Body of pancreas (tissue), 4 donors: ENCODE measurements at regions not wholly inside any gene's neighbourhood (a gene's known extent, or its start where the extent isn't known, plus 50 kb on each side); places are given as distances from the start of the nearest gene placed in this dataset.
A peak's percentile ranks its signal among the peaks of the same experiment; 100 is the strongest.

Experiments
- ATAC-seq: fragments of 150-250 bp; one replicate; pipeline ENCODE4 v1.9.1; 2016
- DNase-seq, 4 donors: peaks; one replicate each; pipeline ENCODE4 v3.0.0-alpha.2; 2019
- H3K27ac ChIP-seq, 4 donors: fragments of 200-600 bp; sonication (generic); 1 replicate in 3 of 4; 2 replicates in 1 of 4; pipeline versions ENCODE4 v1.5.1 to v1.6.1; 2016 to 2019; ENCODE audit warnings: mild to moderate bottlenecking in 1 of 4, mixed read lengths in 1 of 4, moderate library complexity in 1 of 4
- H3K27me3 ChIP-seq, 2 donors: fragments of 200-600 bp; sonication (generic); one replicate each; pipeline ENCODE4 v1.6.0; 2016; ENCODE audit warnings: mild to moderate bottlenecking in 1 of 2
- H3K36me3 ChIP-seq, 2 donors: fragments of 200-600 bp; sonication (generic); replicated peaks in 1 of 2; 2 replicates each; pipeline ENCODE4 v1.5.1; 2016; ENCODE audit warnings: low read depth in 2 of 2; ENCODE audit not compliant: insufficient read depth in 1 of 2
- H3K4me1 ChIP-seq: fragments of 200-600 bp; sonication (generic); one replicate; pipeline ENCODE4 v1.6.0; 2016
- H3K4me3 ChIP-seq, 2 donors: fragments of 200-600 bp; sonication (generic); 1 replicate in 1 of 2; 2 replicates in 1 of 2; pipeline ENCODE4 v1.5.1; 2016 to 2019
- H3K9me3 ChIP-seq, 3 donors: fragments of 200-600 bp; sonication (generic); 1 replicate in 2 of 3; 2 replicates in 1 of 3; pipeline ENCODE4 v1.5.1; 2016
- POLR2A ChIP-seq, 3 donors: fragments of 450-650 bp; IDR thresholded peaks; one replicate each; pipeline ENCODE4 v1.6.1; 2016; ENCODE audit warnings: antibody characterized with exemption in 3 of 3, mild to moderate bottlenecking in 2 of 3
- WGBS, 2 donors: methylation state at CpG; one replicate each; pipeline ENCODE4 v1.1.5; 2017; 5-methylcytosine and 5-hydroxymethylcytosine counted together
- intact Hi-C: fragments of 100-400 bp; cut with DNase I; formaldehyde crosslinking; loops from one replicate; pipeline ENCODE4 v1.15.1; 2023
- TF ChIP-seq, protein P1 (sequence below), 7 experiments: fragments of 450-650 bp in 4 of 7; fragments of 200-600 bp in 3 of 7; sonication (generic) in 3 of 7; IDR thresholded peaks; one replicate each; pipeline ENCODE4 v1.5.1; 2016 to 2019; ENCODE audit warnings: antibody characterized with exemption in 7 of 7

DNA sequence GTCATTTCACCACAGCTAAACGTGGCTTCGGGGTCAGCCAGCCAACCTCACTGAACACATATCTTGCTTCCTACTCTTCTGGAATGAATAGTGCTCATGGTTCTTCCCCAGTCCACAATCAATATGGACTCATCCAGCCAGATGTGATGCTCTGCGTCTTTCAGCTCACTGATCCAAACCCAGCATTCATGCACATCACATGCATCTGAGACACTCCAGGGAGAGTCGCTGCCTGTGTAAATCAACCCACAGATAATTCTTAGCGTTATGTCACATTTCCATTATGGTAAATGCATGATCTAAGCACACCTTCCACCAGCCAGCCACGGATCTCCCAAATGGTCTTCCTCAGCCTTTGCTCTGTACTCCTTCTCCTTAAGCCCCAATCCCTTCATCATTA is 306.7 kb upstream of the CHAC2 start:
- intact Hi-C loops = no loop called here
- Histone ChIP-seq H3K27ac (no peak overlapping the region), H3K36me3 (no peaks in the 10 kb centered on the region), H3K4me3 (no peak overlapping the region), H3K27me3 (no peaks in the 10 kb centered on the region), H3K4me1 (no peaks in the 10 kb centered on the region), H3K9me3 (no peaks in the 10 kb centered on the region)
- TF ChIP-seq POLR2A (IDR thresholded peaks at IDR 0.05) = no peak
- TF ChIP-seq, protein P1, sequence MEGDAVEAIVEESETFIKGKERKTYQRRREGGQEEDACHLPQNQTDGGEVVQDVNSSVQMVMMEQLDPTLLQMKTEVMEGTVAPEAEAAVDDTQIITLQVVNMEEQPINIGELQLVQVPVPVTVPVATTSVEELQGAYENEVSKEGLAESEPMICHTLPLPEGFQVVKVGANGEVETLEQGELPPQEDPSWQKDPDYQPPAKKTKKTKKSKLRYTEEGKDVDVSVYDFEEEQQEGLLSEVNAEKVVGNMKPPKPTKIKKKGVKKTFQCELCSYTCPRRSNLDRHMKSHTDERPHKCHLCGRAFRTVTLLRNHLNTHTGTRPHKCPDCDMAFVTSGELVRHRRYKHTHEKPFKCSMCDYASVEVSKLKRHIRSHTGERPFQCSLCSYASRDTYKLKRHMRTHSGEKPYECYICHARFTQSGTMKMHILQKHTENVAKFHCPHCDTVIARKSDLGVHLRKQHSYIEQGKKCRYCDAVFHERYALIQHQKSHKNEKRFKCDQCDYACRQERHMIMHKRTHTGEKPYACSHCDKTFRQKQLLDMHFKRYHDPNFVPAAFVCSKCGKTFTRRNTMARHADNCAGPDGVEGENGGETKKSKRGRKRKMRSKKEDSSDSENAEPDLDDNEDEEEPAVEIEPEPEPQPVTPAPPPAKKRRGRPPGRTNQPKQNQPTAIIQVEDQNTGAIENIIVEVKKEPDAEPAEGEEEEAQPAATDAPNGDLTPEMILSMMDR (IDR thresholded peaks at IDR 0.05) = no peak
- 88 to 91% methylated on average over 6 of the region's 6 CpGs for WGBS, 2 donors
- DNase-seq (no peak), ATAC-seq (no peak)

DNA sequence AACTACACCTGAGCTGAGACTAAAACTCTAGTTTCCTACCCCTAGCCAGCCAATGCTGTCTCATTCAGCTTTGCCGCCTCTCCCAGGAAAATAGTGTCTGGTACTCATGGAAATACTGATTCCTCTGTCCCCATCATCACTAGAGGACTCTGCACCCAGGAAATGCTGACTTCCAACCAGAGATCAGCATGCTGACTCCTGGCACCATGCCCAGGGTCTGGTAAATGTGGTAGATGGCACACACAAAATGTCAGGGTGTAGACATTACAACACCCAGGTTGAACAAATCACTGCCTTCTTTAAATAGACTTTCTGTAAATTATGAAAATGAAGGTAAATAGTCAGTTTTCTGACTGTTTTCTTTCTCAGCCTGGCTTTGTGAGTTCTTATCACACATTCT is 307.3 kb upstream of the CHAC2 start:
- Histone ChIP-seq H3K27ac (no peak overlapping the region), H3K27me3 (no peaks in the 10 kb centered on the region), H3K9me3 (no peaks in the 10 kb centered on the region), H3K4me1 (no peaks in the 10 kb centered on the region), H3K4me3 (no peak overlapping the region), H3K36me3 (no peaks in the 10 kb centered on the region)
- ATAC-seq = no peak
- 43% methylated on average over 1 of the region's 1 CpG for WGBS, 2 donors
- intact Hi-C loops = no loop called here
- DNase-seq = peak; percentile 40 to 62 (median 46)
- TF ChIP-seq, protein P1 (IDR thresholded peaks at IDR 0.05) = peak in 3 of 7 experiments; percentile 22 to 38 (median 28)
- no peak for TF ChIP-seq POLR2A (IDR thresholded peaks at IDR 0.05)

DNA sequence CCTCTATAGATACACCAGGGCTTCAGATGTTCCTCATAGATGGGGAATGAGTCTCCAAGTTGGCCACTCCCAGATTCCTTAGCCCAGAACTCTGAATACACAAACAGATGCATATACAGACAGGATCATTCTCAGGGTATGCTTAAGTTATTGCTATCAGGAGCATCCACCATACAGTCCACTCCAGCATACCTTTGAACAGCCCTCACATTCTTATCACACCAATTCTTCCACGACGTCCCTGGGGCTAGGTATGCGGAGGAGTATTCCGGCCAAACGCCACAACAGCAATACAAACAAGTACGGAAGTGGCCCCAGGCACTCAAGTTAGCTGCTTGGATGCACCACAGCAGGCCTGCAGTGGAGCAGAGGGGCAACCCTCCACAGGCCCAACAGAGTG is 312.5 kb upstream of the CHAC2 start:
- no peaks in the 10 kb centered on the region for H3K36me3 ChIP-seq
- no peaks in the 10 kb centered on the region for H3K9me3 ChIP-seq
- TF ChIP-seq, protein P1 (IDR thresholded peaks at IDR 0.05) = no peak
- no peak for TF ChIP-seq POLR2A (IDR thresholded peaks at IDR 0.05)
- H3K27me3 ChIP-seq = no peaks in the 10 kb centered on the region
- intact Hi-C loops = no loop called here
- ATAC-seq (no peak), DNase-seq (no peak)
- no peak overlapping the region for H3K27ac ChIP-seq
- H3K4me3 ChIP-seq = no peak overlapping the region
- 77 to 78% methylated on average over 6 of the region's 6 CpGs for WGBS, 2 donors
- H3K4me1 ChIP-seq = peaks cover 13% of the 10 kb centered on the region

DNA sequence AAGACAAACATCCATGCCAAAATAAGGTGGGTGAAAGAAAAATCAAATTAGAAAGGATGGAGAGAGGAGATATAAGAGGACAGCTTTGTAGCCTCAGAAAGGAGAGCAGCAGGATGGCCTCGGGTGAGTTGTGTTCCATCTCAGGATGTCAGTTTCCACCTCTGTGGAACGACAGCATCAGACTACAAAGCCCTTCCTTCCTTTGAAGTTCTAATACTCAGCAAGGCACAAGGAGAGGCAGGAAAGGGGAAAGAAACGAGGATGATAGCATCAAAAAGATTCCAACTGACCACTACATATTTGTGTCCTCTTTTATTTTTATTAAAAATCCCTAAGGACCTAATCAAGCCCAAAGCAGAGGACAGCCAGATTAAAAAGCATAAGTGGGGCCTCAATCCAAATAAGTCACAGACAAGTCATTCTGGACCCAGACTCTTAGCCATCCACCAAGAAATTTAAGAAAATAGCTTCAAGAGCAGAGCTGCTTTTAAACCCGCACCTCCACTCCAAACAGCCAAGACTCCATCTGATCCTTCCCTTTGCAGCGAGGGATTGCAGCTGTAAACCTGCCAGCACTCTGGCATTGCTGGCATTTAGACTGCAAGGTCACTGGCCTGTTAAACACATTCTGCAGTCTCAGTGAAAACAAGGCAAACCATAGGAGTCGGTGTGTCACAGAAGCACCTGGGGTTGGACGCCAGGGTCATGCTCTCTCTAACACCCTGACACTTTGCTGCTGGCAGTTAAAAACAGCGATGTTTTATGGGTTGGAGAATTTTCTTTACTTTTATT is 314.5 kb upstream of the CHAC2 start:
- 17 to 22% methylated on average over 8 of the region's 8 CpGs for WGBS, 2 donors
- H3K9me3 ChIP-seq = no peaks in the 10 kb centered on the region
- DNase-seq (peak; percentile 65 to 81 (median 75)), ATAC-seq (peak; percentile 91)
- TF ChIP-seq POLR2A (IDR thresholded peaks at IDR 0.05) = no peak
- TF ChIP-seq, protein P1 (IDR thresholded peaks at IDR 0.05) = no peak
- peaks cover 13% of the 10 kb centered on the region for H3K4me1 ChIP-seq
- no peaks in the 10 kb centered on the region for H3K27me3 ChIP-seq
- no peaks in the 10 kb centered on the region for H3K36me3 ChIP-seq
- no peak overlapping the region for H3K27ac ChIP-seq
- intact Hi-C loops = no loop called here
- H3K4me3 ChIP-seq = no peak overlapping the region

DNA sequence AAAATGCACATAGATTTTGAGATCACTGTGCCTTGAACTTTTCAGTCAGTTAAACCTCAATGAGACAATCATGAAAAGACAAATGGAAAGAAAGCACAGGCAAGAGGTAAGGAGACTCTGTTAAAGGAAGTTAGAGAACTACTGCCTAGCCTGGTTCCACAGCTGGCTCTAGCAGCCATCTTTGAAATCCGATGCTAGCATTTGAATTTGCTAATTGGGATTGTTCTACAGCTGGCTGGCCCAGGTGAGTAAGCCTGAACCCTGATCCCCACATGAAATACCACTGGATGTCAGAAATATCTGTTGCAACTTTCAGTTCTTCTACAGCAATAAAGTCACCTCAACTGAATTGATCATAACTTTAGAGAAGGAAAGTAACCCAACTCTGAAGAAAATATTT is 315.2 kb upstream of the CHAC2 start:
- H3K36me3 ChIP-seq = no peaks in the 10 kb centered on the region
- TF ChIP-seq, protein P1 (IDR thresholded peaks at IDR 0.05) = no peak
- TF ChIP-seq POLR2A (IDR thresholded peaks at IDR 0.05) = no peak
- no peak for DNase-seq
- 39 to 47% methylated on average over 1 of the region's 1 CpG for WGBS, 2 donors
- no peaks in the 10 kb centered on the region for H3K27me3 ChIP-seq
- no peaks in the 10 kb centered on the region for H3K9me3 ChIP-seq
- ATAC-seq = no peak
- intact Hi-C loops = no loop called here
- H3K27ac ChIP-seq = no peak overlapping the region
- H3K4me1 ChIP-seq = peaks cover 13% of the 10 kb centered on the region
- H3K4me3 ChIP-seq = no peak overlapping the region
